ENCODE measurements at regions not wholly inside any gene's neighbourhood (a gene's known extent, or its start where the extent isn't known, plus 50 kb on each side); places are given as distances from the start of the nearest gene placed in this dataset.

- TF ChIP-seq CTCF (IDR thresholded peaks at IDR 0.05), result no peak
- no peak for TF ChIP-seq POLR2A (IDR thresholded peaks at IDR 0.05)
These were observed 212.9 kb upstream of the SLC7A11 start for GRCh38 chr4:138455097-138455496.
